Amniotic stem cell (primary cell): ENCODE measurements at regions not wholly inside any gene's neighbourhood (a gene's known extent, or its start where the extent isn't known, plus 50 kb on each side); places are given as distances from the start of the nearest gene placed in this dataset.

ENCODE experiments used
- DNase-seq: peaks from one replicate; lab custom pipeline; 2025; lab: John Stamatoyannopoulos, UW

- no peak for DNase-seq
Observed at GRCh38 chr2:136468799-136469369, 296.5 kb upstream of the THSD7B start.

DNA sequence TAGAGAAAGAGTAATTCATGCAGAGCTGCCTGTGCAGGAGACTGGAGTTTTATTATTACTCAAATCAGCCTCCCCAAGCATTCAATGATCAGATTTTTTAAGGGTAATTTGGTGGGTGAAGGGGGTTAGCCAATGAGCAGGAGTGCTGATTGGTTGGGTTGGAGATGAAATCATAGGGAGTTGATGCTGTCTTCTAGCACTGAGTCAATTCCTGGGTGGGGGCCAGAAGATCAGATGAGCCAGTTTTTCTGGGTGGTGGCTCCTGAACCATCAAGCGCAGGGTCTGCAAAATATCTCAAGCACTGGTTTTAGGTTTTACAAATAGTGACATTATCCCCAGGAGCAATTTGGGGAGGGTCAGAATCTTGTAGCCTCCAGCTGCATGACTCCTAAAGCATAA is 312.8 kb upstream of the THSD7B start:
- DNase-seq: no peak

DNA sequence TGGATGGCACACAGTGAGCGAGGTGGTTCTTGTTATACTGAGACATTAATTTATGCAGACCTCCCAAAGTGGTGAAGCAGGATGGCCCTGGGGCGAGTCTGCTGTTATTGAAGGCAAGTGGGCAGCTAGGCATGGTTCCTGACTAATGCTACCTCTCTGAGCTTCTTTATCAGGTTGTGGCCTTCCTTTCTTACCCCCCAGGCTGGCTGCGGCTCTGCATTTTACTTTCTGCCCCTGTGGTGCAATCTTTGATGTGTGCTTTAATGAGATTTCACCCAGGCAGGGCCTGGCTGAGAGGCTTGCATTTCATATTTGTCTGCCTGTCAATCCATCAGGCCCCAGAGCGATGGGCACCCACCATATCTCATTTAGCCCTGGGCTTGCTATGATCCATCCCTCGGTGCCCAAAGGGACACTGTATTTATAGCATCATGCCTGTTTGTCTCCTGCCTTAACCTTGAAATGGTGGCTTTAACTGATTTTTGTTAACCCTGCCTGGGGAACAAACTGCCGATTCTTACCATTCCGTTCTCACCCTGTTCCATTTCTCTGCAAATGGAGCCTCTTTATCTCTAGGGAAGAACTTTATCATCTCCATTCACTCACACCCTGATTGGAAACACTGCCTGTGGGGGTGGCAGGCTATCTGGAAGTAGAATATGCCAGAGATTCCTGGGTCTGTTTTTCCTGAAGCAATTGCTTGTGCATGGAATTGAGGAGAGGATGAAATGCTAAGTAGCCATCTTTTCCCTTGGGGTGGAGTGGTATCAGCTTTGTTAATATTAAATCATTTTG is 316.2 kb upstream of the THSD7B start:
- no peak for DNase-seq

DNA sequence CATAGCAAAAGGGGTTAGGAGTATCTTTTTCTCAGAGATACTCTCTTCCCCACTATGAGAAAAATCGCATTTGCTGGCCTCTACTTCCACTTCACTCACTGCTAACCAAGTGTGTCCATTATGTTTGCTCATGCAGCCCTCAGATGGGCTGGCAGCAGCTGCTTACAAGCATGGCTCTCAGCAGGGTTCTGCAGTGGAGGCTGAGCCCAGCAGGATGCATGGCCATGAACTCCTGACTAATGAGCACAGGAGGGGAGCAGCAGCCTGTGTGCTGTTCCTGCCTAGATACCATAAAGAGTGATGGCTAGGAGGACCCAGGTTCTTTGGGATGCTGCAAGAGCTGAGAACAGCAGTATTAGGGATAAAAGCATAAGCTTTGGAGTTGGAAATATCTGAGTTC is 316.9 kb upstream of the THSD7B start:
- DNase-seq: no peak

DNA sequence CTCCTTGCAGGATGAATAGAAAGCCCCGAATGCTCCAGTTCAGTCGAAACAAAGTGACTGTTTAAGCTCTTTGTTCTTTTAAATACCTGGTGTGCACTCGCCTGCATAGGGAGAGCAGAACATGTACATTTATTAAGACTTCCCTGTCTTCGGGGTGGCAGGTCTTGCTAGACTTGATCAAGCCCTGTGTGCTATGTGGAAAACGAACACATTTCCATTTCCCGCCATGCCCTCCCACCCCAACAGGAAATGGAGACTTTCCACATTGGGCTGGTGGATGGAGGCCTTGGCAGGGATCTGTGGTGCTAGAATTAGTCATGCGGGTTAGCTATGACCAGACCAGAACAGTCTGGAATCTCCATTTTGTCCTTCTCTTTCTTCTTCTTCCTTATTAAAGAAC is 321.0 kb upstream of the THSD7B start:
- no peak for DNase-seq

- no peak for DNase-seq
Observed at GRCh38 chr2:136443661-136444060, 321.7 kb upstream of the THSD7B start.

- DNase-seq: no peak
Observed at GRCh38 chr2:136441979-136442714, 323.2 kb upstream of the THSD7B start.

DNA sequence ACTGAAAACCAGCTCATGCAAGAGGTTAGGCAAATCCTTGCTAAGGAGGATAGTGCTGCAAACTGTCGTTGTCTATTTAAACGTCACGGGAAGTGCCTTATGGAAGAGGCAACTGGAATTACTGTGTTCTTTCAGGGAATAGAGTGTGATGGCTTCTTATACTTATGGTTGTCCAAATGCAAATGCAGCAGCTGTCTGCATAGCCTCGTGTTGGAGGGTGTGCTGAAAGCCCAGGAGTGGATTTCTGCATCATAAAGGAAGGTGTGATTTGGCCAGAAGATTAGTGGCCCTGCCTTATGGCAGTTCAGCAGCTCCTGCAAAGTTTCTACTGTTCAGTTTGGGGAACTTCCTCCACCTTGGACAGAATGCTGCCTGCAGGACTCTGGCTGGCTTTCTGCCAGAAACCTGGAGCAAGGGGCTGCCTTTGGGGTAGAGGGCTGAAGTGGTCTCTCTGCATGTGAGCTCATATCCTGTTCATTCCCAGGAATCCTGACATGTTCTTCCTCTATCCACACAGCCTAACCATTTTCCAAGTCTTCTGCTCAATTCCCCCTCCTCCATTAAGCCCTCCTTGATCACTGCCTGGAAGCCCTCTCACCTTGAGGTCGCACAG is 321.2 kb upstream of the CXCR4 start:
- no peak for DNase-seq

DNA sequence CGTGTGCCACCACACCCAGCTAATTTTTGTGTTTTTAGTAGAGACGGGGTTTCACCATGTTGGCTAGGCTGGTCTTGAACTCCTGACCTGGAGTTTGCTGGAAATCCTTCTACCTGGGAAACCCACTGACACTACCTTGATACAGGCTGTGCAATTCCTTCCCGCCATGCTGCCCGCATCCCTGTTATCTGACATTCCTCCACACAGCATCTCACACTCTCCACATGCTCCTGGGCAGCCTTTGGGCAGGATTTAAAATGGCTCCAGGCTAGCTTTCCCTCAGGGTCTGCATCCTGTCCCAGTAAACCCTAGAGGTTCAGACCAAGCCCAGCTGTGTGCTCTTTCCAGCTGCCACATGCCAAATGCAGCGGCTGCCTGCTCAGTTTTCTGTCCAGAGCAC is 319.5 kb upstream of the CXCR4 start:
- DNase-seq: no peak

DNA sequence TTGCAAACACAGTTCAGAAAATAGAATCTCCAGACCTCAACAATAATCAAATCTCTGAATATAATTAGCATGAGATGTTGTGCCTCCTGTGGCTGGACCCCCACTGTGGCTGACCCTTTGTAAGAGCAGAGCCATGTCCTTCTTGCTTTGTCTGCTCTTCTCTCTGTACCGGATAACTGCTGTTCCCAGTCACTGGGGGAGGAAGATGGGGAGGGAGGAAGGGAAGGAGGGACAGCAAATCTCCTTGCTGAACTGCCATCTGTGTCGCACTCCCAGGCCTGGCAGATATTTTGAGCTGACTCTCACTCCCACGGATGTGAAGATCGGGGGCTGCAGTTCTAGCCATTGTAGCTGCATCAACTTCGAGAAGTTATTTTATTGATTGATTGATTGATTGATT is 319.0 kb upstream of the CXCR4 start:
- no peak for DNase-seq

DNA sequence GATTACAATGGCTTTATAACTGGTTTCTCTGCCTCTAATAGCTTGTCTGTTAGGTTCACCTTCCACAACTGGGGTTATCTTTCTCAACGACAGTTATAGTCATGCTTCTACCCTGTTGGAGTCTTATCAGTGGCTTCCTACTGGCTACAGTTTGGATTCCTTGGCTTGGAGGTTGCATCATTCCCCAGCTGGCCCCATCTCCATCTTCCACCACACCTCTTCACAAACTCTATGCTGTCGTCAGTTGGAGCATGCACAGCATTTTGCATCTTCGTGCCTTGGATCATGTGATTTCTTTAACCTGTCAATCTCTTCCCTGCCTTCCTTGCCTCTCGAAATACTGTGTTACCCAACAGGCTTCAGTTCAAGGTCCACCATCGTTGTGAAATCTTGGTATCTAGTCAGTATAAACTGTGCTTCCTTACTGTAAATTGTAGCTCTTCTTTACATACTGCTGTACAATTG is 316.3 kb upstream of the CXCR4 start:
- DNase-seq: no peak

- no peak for DNase-seq
Observed at GRCh38 chr2:136433261-136433660, 315.3 kb upstream of the CXCR4 start.

- DNase-seq: no peak
Observed at GRCh38 chr2:136424112-136424511, 306.2 kb upstream of the CXCR4 start.

DNA sequence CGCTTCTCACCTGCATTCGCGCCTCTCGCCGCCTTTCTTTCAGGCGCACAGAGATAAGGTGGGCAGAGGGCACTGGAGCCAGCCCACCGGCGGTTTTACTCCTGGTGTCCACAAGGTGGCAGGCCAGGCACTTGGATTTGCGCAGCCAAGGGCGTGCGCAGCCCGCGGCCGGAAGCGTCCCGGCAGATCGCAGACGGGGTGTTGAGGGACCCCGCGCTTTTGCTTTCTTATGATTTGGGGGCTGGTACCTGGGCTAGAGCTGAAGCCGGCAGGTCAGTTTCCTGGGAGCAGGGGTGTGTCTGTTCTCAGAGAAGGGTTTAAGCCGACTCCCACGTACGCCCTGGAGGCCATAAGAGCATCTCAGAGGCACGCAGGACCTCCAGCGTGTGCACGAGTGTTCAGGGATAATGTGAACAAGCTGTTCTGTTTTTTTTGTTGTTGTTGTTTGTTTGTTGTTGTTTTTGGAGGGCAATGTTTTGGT is 305.6 kb upstream of the CXCR4 start:
- peak; percentile 23 for DNase-seq

DNA sequence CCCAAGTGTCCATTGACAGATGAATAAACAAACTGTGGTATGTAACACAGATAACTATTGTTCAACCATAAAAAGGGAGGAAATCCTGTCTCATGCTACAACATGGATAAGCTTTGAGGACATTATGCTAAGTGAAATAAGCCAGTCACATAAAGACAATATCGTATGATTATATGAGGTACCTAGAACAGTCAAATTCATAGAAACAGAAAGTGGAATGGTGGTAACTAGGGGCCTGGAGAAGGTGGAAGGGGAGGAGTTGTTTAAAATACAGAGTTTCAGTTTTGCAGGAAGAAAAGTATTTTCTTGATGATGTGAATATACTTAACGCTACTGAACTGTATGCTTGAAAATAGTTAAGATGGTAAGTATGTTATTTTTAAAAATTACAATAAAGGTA is 304.6 kb upstream of the CXCR4 start:
- no peak for DNase-seq

DNA sequence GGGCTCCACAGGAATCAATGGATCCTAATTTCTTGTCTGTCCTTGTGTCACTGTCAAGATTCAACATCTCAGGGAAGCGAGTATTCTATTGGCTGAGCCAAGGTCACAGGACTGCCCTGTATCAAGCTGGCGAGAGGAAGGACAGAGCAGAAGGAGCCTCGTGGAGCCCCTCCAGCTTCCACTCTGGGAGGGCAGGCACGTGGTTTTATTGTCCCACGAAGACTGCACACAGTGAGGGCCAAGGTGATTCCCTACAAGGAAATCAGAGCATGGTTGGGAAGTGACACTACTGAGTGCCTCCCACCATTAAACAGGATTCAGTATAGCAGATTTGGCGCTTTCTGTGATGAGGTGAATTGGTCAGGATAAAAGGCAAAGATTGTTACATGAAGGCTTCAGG is 302.4 kb upstream of the CXCR4 start:
- no peak for DNase-seq

- no peak for DNase-seq
Observed at GRCh38 chr2:136411946-136412345, 294.0 kb upstream of the CXCR4 start.

GRCh38 chr2:136410673-136411072 is 292.7 kb upstream of the CXCR4 start:
- DNase-seq: no peak

GRCh38 chr2:136408795-136409194 is 290.8 kb upstream of the CXCR4 start:
- no peak for DNase-seq

- DNase-seq: no peak
Observed at GRCh38 chr2:136407952-136408318, 290.0 kb upstream of the CXCR4 start.

GRCh38 chr2:136407117-136407951 is 289.4 kb upstream of the CXCR4 start:
- DNase-seq: no peak

DNA sequence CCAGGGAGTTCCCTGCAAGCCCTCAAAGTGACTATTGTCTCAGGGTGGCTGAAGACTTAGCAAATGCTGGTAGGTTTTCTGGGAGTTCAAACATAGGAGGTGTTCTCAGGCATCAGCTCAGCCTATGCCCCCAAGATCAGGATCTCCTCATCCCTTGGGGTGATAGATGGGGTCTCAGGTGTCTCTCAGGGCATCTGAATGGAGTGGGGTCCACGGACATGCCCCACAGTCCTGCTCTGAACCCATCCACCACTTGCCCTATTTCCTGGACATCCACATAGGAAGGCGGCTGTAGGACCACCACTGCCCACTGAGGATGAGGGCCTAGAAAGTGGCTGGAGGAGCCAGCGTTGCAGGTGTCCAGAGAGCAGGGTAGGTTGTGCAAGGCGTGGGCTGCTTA is 287.0 kb upstream of the CXCR4 start:
- no peak for DNase-seq
